ENCODE measurements at regions not wholly inside any gene's neighbourhood (a gene's known extent, or its start where the extent isn't known, plus 50 kb on each side); places are given as distances from the start of the nearest gene placed in this dataset.

DNA sequence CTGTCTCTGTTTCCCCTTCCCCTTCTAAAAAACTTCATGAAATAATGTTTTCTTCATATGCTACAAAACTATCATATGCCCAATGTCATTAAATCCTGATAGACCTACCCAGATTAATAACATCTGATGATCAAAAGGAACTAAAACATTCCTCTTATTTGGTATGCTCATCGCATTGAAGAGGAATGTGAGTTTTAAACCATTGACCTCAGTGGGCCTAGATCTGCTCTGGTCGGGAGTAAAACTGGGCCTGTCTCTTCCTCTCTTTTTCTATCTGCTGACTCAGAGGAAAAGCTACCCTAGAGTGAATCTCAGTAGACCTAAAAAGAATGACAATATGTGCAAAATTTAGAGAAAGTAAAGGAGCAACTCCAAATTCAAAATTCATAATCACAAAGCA is 275.8 kb downstream of the SATB1 start (continued):
- no peak for TF ChIP-seq ARID4B (CRISPR knock-in tag; IDR thresholded peaks at IDR 0.05; ENCODE audit: borderline replicate concordance)
- TF ChIP-seq ZNF263 (CRISPR knock-in tag; IDR thresholded peaks at IDR 0.05; ENCODE audit: low read depth): no peak
- no peak for TF ChIP-seq GTF2I (CRISPR knock-in tag; conservative IDR thresholded peaks at IDR 0.05)
- no peak for TF ChIP-seq TCF7 (CRISPR knock-in tag; IDR thresholded peaks at IDR 0.05; ENCODE audit: low read depth)
- no peak for TF ChIP-seq ESRRA (CRISPR knock-in tag; IDR thresholded peaks at IDR 0.05; ENCODE audit: borderline replicate concordance)
- no peak for TF ChIP-seq RORB (CRISPR knock-in tag; IDR thresholded peaks at IDR 0.05)
- no peak for TF ChIP-seq ERG (CRISPR knock-in tag; IDR thresholded peaks at IDR 0.05)
- TF ChIP-seq CREM (CRISPR knock-in tag; IDR thresholded peaks at IDR 0.05): no peak

DNA sequence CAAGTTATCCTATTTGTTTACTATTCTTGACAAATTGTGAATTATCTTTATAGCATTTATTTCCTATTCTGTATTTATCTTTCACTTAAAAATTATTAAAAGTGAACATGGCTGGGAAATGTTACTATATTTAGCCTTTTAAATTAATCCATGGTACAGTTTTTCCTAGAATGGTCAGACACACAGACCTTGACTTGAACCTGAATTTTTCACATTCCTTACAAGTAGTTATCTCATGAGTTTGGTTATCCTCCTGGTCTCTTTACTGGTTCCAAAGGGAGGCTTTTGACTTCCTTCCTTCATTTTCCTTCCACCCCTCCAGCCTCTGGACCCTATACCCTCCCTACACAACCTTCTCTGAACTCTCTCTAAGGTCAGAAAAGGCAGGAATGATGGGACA is 280.6 kb downstream of the SATB1 start:
- ATAC-seq (no peak), DNase-seq (ENCODE audit: low spot score) (no peak)
- H3K27ac Mint-ChIP-seq: no peak overlapping the region
- H3K9me3 Mint-ChIP-seq: no peaks in the 10 kb centered on the region
- H3K36me3 Mint-ChIP-seq: no peaks in the 10 kb centered on the region
- H3K27me3 Mint-ChIP-seq (ENCODE audit: low read depth): no peaks in the 10 kb centered on the region
- peaks cover 16% of the 10 kb centered on the region for H3K4me1 Mint-ChIP-seq
- CTCF ChIA-PET: interaction anchor here (1.4 kb wide), 1 partner anchor 151 kb away, joined by 3 read pairs; no protein-coding TSS in a partner anchor
- H3K4me3 Mint-ChIP-seq: no peak overlapping the region
- no peak for TF ChIP-seq JAZF1 (CRISPR knock-in tag; IDR thresholded peaks at IDR 0.05)
- TF ChIP-seq, protein P1, sequence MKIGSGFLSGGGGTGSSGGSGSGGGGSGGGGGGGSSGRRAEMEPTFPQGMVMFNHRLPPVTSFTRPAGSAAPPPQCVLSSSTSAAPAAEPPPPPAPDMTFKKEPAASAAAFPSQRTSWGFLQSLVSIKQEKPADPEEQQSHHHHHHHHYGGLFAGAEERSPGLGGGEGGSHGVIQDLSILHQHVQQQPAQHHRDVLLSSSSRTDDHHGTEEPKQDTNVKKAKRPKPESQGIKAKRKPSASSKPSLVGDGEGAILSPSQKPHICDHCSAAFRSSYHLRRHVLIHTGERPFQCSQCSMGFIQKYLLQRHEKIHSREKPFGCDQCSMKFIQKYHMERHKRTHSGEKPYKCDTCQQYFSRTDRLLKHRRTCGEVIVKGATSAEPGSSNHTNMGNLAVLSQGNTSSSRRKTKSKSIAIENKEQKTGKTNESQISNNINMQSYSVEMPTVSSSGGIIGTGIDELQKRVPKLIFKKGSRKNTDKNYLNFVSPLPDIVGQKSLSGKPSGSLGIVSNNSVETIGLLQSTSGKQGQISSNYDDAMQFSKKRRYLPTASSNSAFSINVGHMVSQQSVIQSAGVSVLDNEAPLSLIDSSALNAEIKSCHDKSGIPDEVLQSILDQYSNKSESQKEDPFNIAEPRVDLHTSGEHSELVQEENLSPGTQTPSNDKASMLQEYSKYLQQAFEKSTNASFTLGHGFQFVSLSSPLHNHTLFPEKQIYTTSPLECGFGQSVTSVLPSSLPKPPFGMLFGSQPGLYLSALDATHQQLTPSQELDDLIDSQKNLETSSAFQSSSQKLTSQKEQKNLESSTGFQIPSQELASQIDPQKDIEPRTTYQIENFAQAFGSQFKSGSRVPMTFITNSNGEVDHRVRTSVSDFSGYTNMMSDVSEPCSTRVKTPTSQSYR (CRISPR knock-in tag; IDR thresholded peaks at IDR 0.05): no peak
- no peak for TF ChIP-seq ZNF671 (CRISPR knock-in tag; IDR thresholded peaks at IDR 0.05)
- TF ChIP-seq USF1 (CRISPR knock-in tag; IDR thresholded peaks at IDR 0.05): no peak
- no peak for TF ChIP-seq ATF2 (CRISPR knock-in tag; IDR thresholded peaks at IDR 0.05; ENCODE audit: borderline replicate concordance, low read depth)
- TF ChIP-seq, protein P2, sequence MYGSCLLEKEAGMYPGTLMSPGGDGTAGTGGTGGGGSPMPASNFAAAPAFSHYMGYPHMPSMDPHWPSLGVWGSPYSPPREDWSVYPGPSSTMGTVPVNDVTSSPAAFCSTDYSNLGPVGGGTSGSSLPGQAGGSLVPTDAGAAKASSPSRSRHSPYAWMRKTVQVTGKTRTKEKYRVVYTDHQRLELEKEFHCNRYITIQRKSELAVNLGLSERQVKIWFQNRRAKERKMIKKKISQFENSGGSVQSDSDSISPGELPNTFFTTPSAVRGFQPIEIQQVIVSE (CRISPR knock-in tag; IDR thresholded peaks at IDR 0.05; ENCODE audit: borderline replicate concordance): no peak
- POLR2A ChIA-PET: no interaction called here

All from WTC11 (cell line).